HepG2 (cell line): ENCODE measurements at regions not wholly inside any gene's neighbourhood (a gene's known extent, or its start where the extent isn't known, plus 50 kb on each side); places are given as distances from the start of the nearest gene placed in this dataset.
A peak's percentile ranks its signal among the peaks of the same experiment; 100 is the strongest.

Source experiments
- ATAC-seq: fragments of 200-7000 bp; cut with Tn5 transposase; 3 replicates; pipeline ENCODE4 v1.9.1; 2020; ENCODE audit warnings: mild to moderate bottlenecking, moderate library complexity
- BruUV-seq: library from RNA; stranded (reverse); fragments of 400-500 nt; replicated peaks from 2 replicates; lab custom pipeline; 2021; lab: Mats Ljungman, UMichigan
- CTCF ChIA-PET: fragments of 300-600 bp; formaldehyde crosslinking; extraction: SDS; loops from one replicate; lab custom pipeline; 2021; ENCODE audit warnings: low total read pairs, inconsistent platforms, low intra/inter-chr PET ratio; lab: Yijun Ruan, JAX
- POLR2A ChIA-PET: fragments of 350-600 bp; sonication (Branson Sonifier 250); formaldehyde crosslinking; loops from one replicate; lab custom pipeline; 2020; ENCODE audit warnings: antibody characterized with exemption, inconsistent platforms; lab: Yijun Ruan, JAX
- DNase-seq: peaks from one replicate; pipeline ENCODE4 v3.0.0-alpha.2; 2015; ENCODE audit warnings: low spot score
- FAIRE-seq: peaks from 3 replicates; lab custom pipeline; 2011; peaks lifted over from hg19 to GRCh38; lab: Jason Lieb, UNC
- H2AFZ ChIP-seq: one replicate; pipeline ENCODE4 v1.6.1; 2011; ENCODE audit warnings: low read length, inconsistent platforms
- H3K27ac ChIP-seq: fragments of 300-600 bp; 3 replicates; pipeline ENCODE4 v1.8.0; 2011; ENCODE audit warnings: mixed run types, mild to moderate bottlenecking, mixed read lengths, low read length, inconsistent platforms; ENCODE audit not compliant: insufficient read depth; ENCODE audit errors: extremely low read length
- H3K27me3 ChIP-seq, 2 experiments: fragments of 200-600 bp in 1 of 2; 2 replicates in 1 of 2; 3 replicates in 1 of 2; pipeline versions ENCODE4 v1.6.0 to v1.8.0; 2011; ENCODE audit warnings: low read length in 2 of 2, mild to moderate bottlenecking in 2 of 2, moderate library complexity in 2 of 2, inconsistent platforms in 1 of 2; ENCODE audit not compliant: insufficient read depth in 2 of 2, control insufficient read depth in 1 of 2
- H3K36me3 ChIP-seq, 2 experiments: fragments of 200-600 bp in 1 of 2; replicated peaks in 1 of 2; 2 replicates in 1 of 2; 3 replicates in 1 of 2; pipeline versions ENCODE4 v1.5.1 to v1.8.0; 2011; ENCODE audit warnings: low read length in 2 of 2, inconsistent platforms in 1 of 2; ENCODE audit not compliant: insufficient read depth in 2 of 2, control insufficient read depth in 1 of 2
- H3K4me1 ChIP-seq: 2 replicates; pipeline ENCODE4 v1.5.1; 2012; ENCODE audit warnings: low read length, inconsistent platforms; ENCODE audit not compliant: insufficient read depth
- H3K4me2 ChIP-seq: 2 replicates; pipeline ENCODE4 v1.6.0; 2011; ENCODE audit warnings: low read depth, low read length, inconsistent platforms
- H3K4me3 ChIP-seq, 3 experiments: fragments of 200-600 bp in 1 of 3; sonication (generic), shearing (Covaris generic) in 1 of 3; replicated peaks in 1 of 3; 2 replicates each; pipeline ENCODE4 v1.5.1; 2011 to 2016; ENCODE audit warnings: low read length in 3 of 3, inconsistent platforms in 2 of 3, low read depth in 2 of 3, mild to moderate bottlenecking in 2 of 3, control low read depth in 1 of 3, mixed read lengths in 1 of 3; ENCODE audit not compliant: insufficient read depth in 1 of 3
- H3K79me2 ChIP-seq: one replicate; pipeline ENCODE4 v1.6.1; 2011; ENCODE audit warnings: low read length, inconsistent platforms; ENCODE audit not compliant: insufficient read depth
- H3K9ac ChIP-seq: 2 replicates; pipeline ENCODE4 v1.6.0; 2011; ENCODE audit warnings: mild to moderate bottlenecking, low read depth, low read length, inconsistent platforms; ENCODE audit not compliant: insufficient read depth
- H3K9me3 ChIP-seq: 2 replicates; pipeline ENCODE4 v1.5.1; 2012; ENCODE audit warnings: mild to moderate bottlenecking, low read length
- H4K20me1 ChIP-seq: 2 replicates; pipeline ENCODE4 v1.6.0; 2011; ENCODE audit warnings: inconsistent platforms, mild to moderate bottlenecking, low read length, moderate library complexity; ENCODE audit not compliant: insufficient read depth
- CC2D1A ChIP-seq: sonication (generic); formaldehyde crosslinking; IDR thresholded peaks from 2 replicates; pipeline ENCODE4 v1.8.1; 2023; ENCODE audit warnings: mild to moderate bottlenecking, missing genetic modification reagents
- FOXJ3 ChIP-seq: sonication (generic); formaldehyde crosslinking; IDR thresholded peaks from 2 replicates; pipeline ENCODE4 v1.4.0; 2020; ENCODE audit warnings: missing genetic modification reagents, mild to moderate bottlenecking, borderline replicate concordance
- RARG ChIP-seq: sonication (generic); formaldehyde crosslinking; IDR thresholded peaks from 2 replicates; pipeline ENCODE4 v1.4.0; 2020; ENCODE audit warnings: low read depth, mild to moderate bottlenecking, missing genetic modification reagents
- SAP130 ChIP-seq: IDR thresholded peaks from 2 replicates; pipeline ENCODE4 v1.6.1; 2016; ENCODE audit warnings: low read depth
- TIGD3 ChIP-seq: sonication (generic); formaldehyde crosslinking; IDR thresholded peaks from 2 replicates; pipeline ENCODE4 v1.5.1; 2020; ENCODE audit warnings: mild to moderate bottlenecking, missing genetic modification reagents, borderline replicate concordance
- XBP1 ChIP-seq: sonication (generic); formaldehyde crosslinking; IDR thresholded peaks from 2 replicates; pipeline ENCODE4 v1.5.0; 2020; ENCODE audit warnings: missing genetic modification reagents
- ZNF891 ChIP-seq: sonication (generic); formaldehyde crosslinking; IDR thresholded peaks from 2 replicates; pipeline ENCODE4 v1.5.0; 2020; ENCODE audit warnings: mild to moderate bottlenecking, missing genetic modification reagents
- WGBS: methylation state at CpG from one replicate; pipeline ENCODE4 v1.1.6; 2017; ENCODE audit warnings: low lambda C conversion rate; 5-methylcytosine and 5-hydroxymethylcytosine counted together
- in situ Hi-C: cut with HindIII; loops from 2 replicates; pipeline ENCODE4 v1.10.0; 2017; ENCODE audit warnings: low pct_unique_long_range_greater_than_20kb; ENCODE audit not compliant: extremely low pct_ligation_motif_present
- intact Hi-C: fragments of 100-400 bp; cut with micrococcal nuclease; formaldehyde crosslinking; loops from one replicate; pipeline ENCODE4 v1.10.0; 2022; ENCODE audit not compliant: unreplicated experiment
- TF ChIP-seq, protein P1 (sequence below), 2 experiments: fragments of 450-650 bp in 1 of 2; sonication (generic) in 1 of 2; formaldehyde crosslinking in 1 of 2; IDR thresholded peaks; 2 replicates each; pipeline versions ENCODE4 v1.6.1 to v1.8.0; 2016 to 2022; ENCODE audit warnings: antibody characterized with exemption in 1 of 2, mild to moderate bottlenecking in 1 of 2, missing genetic modification reagents in 1 of 2

GRCh38 chr2:74742471-74742870 lies 88.4 kb downstream of the SEMA4F start:
- WGBS: 66% methylated on average over 1 of the region's 1 CpG
- intact Hi-C loops (no loop called here), in situ Hi-C loops (no loop called here)
- peaks cover 2 to 37% of the 10 kb centered on the region in 2 experiments; a peak in 4 of 5 replicates for H3K27me3 ChIP-seq
- H3K36me3 ChIP-seq: no peaks in the 10 kb centered on the region
- H3K27ac ChIP-seq: no peak overlapping the region
- H3K4me3 ChIP-seq: no peak overlapping the region
- peaks cover 1% of the 10 kb centered on the region; the same call in 1 of the 2 replicates for H3K9me3 ChIP-seq
- no peaks in the 10 kb centered on the region for H3K79me2 ChIP-seq
- FAIRE-seq (no peak), ATAC-seq (no peak), DNase-seq (no peak)
- H3K4me2 ChIP-seq: no peak overlapping the region
- H4K20me1 ChIP-seq: no peaks in the 10 kb centered on the region
- H3K4me1 ChIP-seq: peaks cover 73% of the 10 kb centered on the region
- TF ChIP-seq CC2D1A (CRISPR knock-in tag) (no peak), ZNF891 (no peak), SAP130 (CRISPR knock-in tag) (no peak), TIGD3 (CRISPR knock-in tag) (no peak), FOXJ3 (CRISPR knock-in tag) (no peak), XBP1 (CRISPR knock-in tag) (no peak), RARG (CRISPR knock-in tag) (no peak)
- no peak overlapping the region for H2AFZ ChIP-seq
- no peak overlapping the region for H3K9ac ChIP-seq
- CTCF ChIA-PET: no interaction called here
- no TSS peak for BruUV-seq
- POLR2A ChIA-PET: interaction anchor here (1.9 kb wide), 1 partner anchor 22 kb away, joined by 8 read pairs; no protein-coding TSS in a partner anchor

DNA sequence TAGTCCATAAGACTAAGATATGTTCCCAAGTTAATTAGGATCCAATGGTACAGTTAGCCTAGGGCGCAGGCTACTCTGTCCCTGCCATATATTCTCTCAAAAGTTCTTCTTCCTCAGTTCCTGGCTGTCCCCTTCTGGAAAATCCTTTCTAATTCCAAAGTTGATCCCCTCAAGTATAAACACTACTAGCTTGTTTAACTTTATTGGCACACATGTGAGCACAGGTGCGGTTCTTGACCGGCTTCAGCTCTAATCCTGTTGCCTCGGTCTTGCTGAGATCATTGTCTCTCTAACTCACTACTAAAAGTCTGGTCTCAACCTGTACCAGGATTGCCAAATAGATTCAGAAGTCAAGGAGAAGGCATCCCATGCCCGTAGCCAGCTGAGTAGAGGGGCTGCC lies 89.0 kb downstream of the SEMA4F start:
- Histone ChIP-seq H4K20me1 (no peaks in the 10 kb centered on the region), H3K79me2 (no peaks in the 10 kb centered on the region), H3K9ac (no peak overlapping the region), H3K27me3 (peaks cover 2 to 37% of the 10 kb centered on the region in 2 experiments; a peak in 4 of 5 replicates), H3K4me2 (no peak overlapping the region), H3K4me1 (peaks cover 78% of the 10 kb centered on the region), H3K27ac (no peak overlapping the region), H2AFZ (no peak overlapping the region), H3K36me3 (no peaks in the 10 kb centered on the region), H3K9me3 (no peaks in the 10 kb centered on the region), H3K4me3 (no peak overlapping the region)
- DNase-seq (no peak), ATAC-seq (no peak), FAIRE-seq (no peak)
- CTCF ChIA-PET: no interaction called here
- intact Hi-C loops (no loop called here), in situ Hi-C loops (no loop called here)
- POLR2A ChIA-PET: interaction anchor here (1.0 to 1.9 kb wide), 2 partner anchors 13 to 21 kb away, joined by 3 to 8 read pairs; no protein-coding TSS in a partner anchor
- no TSS peak for BruUV-seq
- WGBS: 56% methylated on average over 5 of the region's 5 CpGs
- TF ChIP-seq, protein P1, sequence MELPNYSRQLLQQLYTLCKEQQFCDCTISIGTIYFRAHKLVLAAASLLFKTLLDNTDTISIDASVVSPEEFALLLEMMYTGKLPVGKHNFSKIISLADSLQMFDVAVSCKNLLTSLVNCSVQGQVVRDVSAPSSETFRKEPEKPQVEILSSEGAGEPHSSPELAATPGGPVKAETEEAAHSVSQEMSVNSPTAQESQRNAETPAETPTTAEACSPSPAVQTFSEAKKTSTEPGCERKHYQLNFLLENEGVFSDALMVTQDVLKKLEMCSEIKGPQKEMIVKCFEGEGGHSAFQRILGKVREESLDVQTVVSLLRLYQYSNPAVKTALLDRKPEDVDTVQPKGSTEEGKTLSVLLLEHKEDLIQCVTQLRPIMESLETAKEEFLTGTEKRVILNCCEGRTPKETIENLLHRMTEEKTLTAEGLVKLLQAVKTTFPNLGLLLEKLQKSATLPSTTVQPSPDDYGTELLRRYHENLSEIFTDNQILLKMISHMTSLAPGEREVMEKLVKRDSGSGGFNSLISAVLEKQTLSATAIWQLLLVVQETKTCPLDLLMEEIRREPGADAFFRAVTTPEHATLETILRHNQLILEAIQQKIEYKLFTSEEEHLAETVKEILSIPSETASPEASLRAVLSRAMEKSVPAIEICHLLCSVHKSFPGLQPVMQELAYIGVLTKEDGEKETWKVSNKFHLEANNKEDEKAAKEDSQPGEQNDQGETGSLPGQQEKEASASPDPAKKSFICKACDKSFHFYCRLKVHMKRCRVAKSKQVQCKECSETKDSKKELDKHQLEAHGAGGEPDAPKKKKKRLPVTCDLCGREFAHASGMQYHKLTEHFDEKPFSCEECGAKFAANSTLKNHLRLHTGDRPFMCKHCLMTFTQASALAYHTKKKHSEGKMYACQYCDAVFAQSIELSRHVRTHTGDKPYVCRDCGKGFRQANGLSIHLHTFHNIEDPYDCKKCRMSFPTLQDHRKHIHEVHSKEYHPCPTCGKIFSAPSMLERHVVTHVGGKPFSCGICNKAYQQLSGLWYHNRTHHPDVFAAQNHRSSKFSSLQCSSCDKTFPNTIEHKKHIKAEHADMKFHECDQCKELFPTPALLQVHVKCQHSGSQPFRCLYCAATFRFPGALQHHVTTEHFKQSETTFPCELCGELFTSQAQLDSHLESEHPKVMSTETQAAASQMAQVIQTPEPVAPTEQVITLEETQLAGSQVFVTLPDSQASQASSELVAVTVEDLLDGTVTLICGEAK (IDR thresholded peaks at IDR 0.05): no peak
- TF ChIP-seq, protein P1 (CRISPR knock-in tag; IDR thresholded peaks at IDR 0.05): peak; percentile 85
